ENCODE measurements at regions not wholly inside any gene's neighbourhood (a gene's known extent, or its start where the extent isn't known, plus 50 kb on each side); places are given as distances from the start of the nearest gene placed in this dataset.

GRCh38 chr1:238745069-238745468 is 641.3 kb upstream of the CHRM3 start:
- TF ChIP-seq POLR2A (IDR thresholded peaks at IDR 0.05): no peak
- TF ChIP-seq CTCF (IDR thresholded peaks at IDR 0.05): no peak

Data from adrenal gland (tissue), 5 donors.